HepG2 (cell line): ENCODE measurements at regions not wholly inside any gene's neighbourhood (a gene's known extent, or its start where the extent isn't known, plus 50 kb on each side); places are given as distances from the start of the nearest gene placed in this dataset.

ENCODE experiments used
- DBP ChIP-seq: sonication (generic); formaldehyde crosslinking; IDR thresholded peaks from 2 replicates; pipeline ENCODE4 v1.4.0; 2020; ENCODE audit warnings: missing genetic modification reagents; ENCODE audit errors: not compliant biosample characterization
- ETS1 ChIP-seq: sonication (generic); formaldehyde crosslinking; IDR thresholded peaks from 2 replicates; pipeline ENCODE4 v1.4.0; 2020; ENCODE audit warnings: missing genetic modification reagents
- GABPB1 ChIP-seq: IDR thresholded peaks from 2 replicates; pipeline ENCODE4 v1.6.1; 2016; ENCODE audit warnings: mild to moderate bottlenecking, missing genetic modification reagents, moderate library complexity, missing compliant biosample characterization

- TF ChIP-seq GABPB1 (CRISPR knock-in tag) = no peak
- TF ChIP-seq DBP (CRISPR knock-in tag) = no peak
- no peak for TF ChIP-seq ETS1 (CRISPR knock-in tag)
Observed at GRCh38 chr3:167892205-167892604, 156.7 kb downstream of the SERPINI1 start.
